ENCODE measurements at regions not wholly inside any gene's neighbourhood (a gene's known extent, or its start where the extent isn't known, plus 50 kb on each side); places are given as distances from the start of the nearest gene placed in this dataset.
"Not testable (repeated sequence)": the region's sequence is repeated elsewhere in the genome, so short reads cannot be mapped to it uniquely, and the experiment has no call there.

DNA sequence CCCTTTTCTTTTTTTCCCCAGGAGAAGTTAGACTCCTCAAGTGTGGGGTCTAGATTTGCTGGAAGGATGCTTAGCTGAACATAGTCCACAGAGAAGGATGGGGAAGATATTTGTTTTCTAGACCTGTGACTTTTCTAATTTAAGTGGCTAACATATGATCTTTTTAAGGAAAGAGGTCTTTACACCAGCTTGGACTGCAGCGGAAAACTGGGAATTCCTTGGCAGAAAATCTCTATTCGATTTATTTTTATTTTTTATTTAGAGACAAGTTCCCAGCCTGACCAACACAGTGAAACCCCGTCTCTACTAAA lies 148.4 kb downstream of the MYCN start:
- TF ChIP-seq, protein P1, sequence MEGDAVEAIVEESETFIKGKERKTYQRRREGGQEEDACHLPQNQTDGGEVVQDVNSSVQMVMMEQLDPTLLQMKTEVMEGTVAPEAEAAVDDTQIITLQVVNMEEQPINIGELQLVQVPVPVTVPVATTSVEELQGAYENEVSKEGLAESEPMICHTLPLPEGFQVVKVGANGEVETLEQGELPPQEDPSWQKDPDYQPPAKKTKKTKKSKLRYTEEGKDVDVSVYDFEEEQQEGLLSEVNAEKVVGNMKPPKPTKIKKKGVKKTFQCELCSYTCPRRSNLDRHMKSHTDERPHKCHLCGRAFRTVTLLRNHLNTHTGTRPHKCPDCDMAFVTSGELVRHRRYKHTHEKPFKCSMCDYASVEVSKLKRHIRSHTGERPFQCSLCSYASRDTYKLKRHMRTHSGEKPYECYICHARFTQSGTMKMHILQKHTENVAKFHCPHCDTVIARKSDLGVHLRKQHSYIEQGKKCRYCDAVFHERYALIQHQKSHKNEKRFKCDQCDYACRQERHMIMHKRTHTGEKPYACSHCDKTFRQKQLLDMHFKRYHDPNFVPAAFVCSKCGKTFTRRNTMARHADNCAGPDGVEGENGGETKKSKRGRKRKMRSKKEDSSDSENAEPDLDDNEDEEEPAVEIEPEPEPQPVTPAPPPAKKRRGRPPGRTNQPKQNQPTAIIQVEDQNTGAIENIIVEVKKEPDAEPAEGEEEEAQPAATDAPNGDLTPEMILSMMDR (IDR thresholded peaks at IDR 0.05; ENCODE audit: insufficient read depth, low read length, severe bottlenecking) = no peak
- Histone ChIP-seq H3K4me3 (ENCODE audit: low read depth, low read length) (no peak overlapping the region), H3K27me3 (ENCODE audit: control insufficient read depth, insufficient read depth, low read length) (no peaks in the 10 kb centered on the region), H3K36me3 (ENCODE audit: control insufficient read depth, insufficient read depth, low read length) (no peaks in the 10 kb centered on the region)
- FAIRE-seq = no peak
- no peak for DNase-seq (ENCODE audit: low read depth)

DNA sequence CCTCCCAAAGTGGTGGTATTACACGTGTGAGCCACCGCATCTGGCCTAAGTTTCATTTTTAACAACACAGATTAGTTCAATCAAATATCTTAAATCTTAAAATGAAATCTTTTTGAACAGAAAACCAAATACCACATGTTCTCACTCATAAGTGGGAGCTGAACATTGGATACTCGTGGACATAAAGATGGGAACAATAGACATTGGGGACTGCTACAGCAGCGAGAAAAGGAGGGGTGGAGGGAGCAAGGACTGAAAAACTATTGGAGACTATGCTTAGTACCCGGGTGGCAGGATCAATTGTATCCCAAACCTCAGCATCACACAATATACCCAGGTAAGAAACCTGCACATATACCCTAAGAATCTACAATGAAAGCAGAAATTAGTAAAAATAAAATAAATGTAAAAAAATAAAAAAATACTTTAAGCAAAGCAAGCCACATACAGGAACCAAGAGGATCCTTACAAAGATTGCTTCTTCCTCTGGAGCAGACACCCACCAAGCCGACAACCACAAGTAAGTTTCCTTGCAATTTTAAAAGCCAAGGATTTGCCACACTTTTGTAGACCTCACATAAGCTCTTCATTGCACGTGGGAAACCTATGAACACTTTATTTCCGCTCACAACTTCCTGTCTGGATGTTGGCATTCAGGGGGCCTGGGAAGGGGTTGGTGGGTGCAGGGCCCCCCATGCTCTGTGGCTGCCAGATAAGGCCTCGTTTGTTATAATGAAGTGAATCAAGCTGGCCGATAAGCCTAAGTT lies 147.9 kb downstream of the MYCN start:
- Histone ChIP-seq H3K36me3 (ENCODE audit: control insufficient read depth, insufficient read depth, low read length) (no peaks in the 10 kb centered on the region), H3K27me3 (ENCODE audit: control insufficient read depth, insufficient read depth, low read length) (no peaks in the 10 kb centered on the region), H3K4me3 (ENCODE audit: low read depth, low read length) (no peak overlapping the region)
- DNase-seq (ENCODE audit: low read depth) (no peak), FAIRE-seq (no peak)
- TF ChIP-seq, protein P1 (IDR thresholded peaks at IDR 0.05; ENCODE audit: insufficient read depth, low read length, severe bottlenecking) = no peak

DNA sequence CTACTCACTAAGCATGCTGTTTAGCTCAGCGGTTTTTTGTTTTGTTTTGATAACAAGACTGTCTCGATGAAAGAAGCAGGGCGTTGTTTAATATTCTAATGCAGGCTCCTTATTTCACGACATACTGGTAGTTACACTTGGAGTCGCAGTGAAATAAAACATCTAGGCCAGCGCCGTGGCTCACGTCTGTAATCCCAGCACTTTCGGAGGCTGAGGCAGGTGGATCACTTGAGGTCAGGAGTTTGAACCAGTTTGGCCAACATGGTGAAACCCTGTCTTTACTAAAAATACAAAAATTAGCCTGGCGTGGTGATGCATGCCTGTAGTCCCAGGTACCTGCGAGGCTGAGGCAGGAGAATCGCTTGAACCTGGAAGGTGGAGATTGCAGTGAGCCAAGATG lies 145.8 kb downstream of the MYCN start:
- not testable (repeated sequence) for H3K27me3 ChIP-seq (ENCODE audit: control insufficient read depth, insufficient read depth, low read length); FAIRE-seq; DNase-seq (ENCODE audit: low read depth); H3K36me3 ChIP-seq (ENCODE audit: control insufficient read depth, insufficient read depth, low read length); H3K4me3 ChIP-seq (ENCODE audit: low read depth, low read length)

DNA sequence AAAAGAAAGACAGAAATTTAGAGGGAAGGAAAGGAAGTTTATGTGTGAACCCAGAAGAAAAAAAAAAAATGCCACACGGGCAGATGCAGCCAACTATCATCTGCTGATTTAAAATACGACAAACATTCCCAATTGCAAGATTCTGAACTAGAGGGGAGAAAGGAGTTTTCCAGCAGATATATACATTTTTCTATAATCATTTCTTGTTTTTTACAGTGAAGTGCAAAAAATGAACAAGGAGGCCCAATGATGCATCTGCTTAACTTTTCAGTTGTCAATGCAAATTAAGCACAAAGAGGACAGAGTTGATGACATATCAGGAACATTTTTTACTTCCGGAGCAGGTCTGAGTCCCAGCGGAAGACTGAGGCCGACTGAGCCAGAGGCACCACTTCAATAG lies 144.7 kb downstream of the MYCN start:
- no peak for FAIRE-seq
- H3K27me3 ChIP-seq (ENCODE audit: control insufficient read depth, insufficient read depth, low read length) = no peaks in the 10 kb centered on the region
- no peak overlapping the region for H3K4me3 ChIP-seq (ENCODE audit: low read depth, low read length)
- H3K36me3 ChIP-seq (ENCODE audit: control insufficient read depth, insufficient read depth, low read length) = no peaks in the 10 kb centered on the region
- no peak for DNase-seq (ENCODE audit: low read depth)
- TF ChIP-seq, protein P1 (IDR thresholded peaks at IDR 0.05; ENCODE audit: insufficient read depth, low read length, severe bottlenecking) = no peak

DNA sequence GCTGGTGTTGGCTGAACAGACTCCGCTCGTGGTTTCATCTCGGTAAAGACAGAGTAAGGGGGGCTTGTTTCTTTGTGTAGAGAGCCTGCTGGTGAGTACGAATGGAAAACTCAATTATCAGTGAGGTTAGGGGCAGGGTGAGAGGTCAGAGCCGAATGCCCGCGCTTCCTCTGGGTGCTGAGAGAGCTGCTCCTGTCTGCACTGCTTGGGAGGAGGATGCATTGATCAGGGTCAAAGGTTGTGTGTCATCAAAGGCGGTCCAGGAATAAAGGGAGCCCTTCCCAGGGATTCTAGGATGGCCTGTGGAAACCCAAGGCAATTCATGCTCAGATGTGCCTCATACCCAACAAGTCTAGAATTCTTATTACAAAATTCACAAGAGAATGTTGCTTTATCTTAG lies 143.9 kb downstream of the MYCN start:
- Histone ChIP-seq H3K27me3 (ENCODE audit: control insufficient read depth, insufficient read depth, low read length) (no peaks in the 10 kb centered on the region), H3K36me3 (ENCODE audit: control insufficient read depth, insufficient read depth, low read length) (no peaks in the 10 kb centered on the region), H3K4me3 (ENCODE audit: low read depth, low read length) (no peak overlapping the region)
- FAIRE-seq (no peak), DNase-seq (ENCODE audit: low read depth) (no peak)
- TF ChIP-seq, protein P1 (IDR thresholded peaks at IDR 0.05; ENCODE audit: insufficient read depth, low read length, severe bottlenecking) = no peak

DNA sequence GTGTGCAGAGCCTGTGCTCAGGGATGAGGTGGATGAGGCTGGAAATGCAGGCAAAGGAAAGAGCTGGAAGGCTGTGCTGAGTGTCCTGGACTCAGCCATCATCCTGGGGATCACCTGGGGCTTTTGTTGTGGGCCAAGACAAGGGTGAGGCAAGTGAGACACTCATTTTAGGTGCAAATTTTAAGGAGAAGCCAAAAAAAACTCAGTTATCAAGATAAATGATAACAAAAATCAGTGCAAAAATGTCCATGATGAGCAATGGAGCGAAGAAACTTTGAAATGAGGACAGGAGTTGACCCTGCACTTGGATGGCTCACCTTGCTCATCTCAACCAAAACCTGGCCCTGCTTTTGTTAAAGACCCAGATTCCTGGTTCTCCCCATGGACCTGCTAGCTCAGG lies 141.9 kb downstream of the MYCN start:
- Histone ChIP-seq H3K36me3 (ENCODE audit: control insufficient read depth, insufficient read depth, low read length) (no peaks in the 10 kb centered on the region), H3K4me3 (ENCODE audit: low read depth, low read length) (no peak overlapping the region), H3K27me3 (ENCODE audit: control insufficient read depth, insufficient read depth, low read length) (no peaks in the 10 kb centered on the region)
- DNase-seq (ENCODE audit: low read depth) = no peak
- TF ChIP-seq, protein P1 (IDR thresholded peaks at IDR 0.05; ENCODE audit: insufficient read depth, low read length, severe bottlenecking) = no peak
- FAIRE-seq = no peak
